SU-DHL-6 (cell line): ENCODE measurements at regions not wholly inside any gene's neighbourhood (a gene's known extent, or its start where the extent isn't known, plus 50 kb on each side); places are given as distances from the start of the nearest gene placed in this dataset.

Experiments
- CTCF ChIP-seq: fragments of 200-600 bp; sonication (generic); IDR thresholded peaks from one replicate; pipeline ENCODE4 v1.5.1; 2017; ENCODE audit warnings: antibody characterized with exemption, mild to moderate bottlenecking, low read length, moderate library complexity; ENCODE audit not compliant: insufficient read depth, poor library complexity, severe bottlenecking
- EZH2phosphoT487 ChIP-seq: fragments of 200-600 bp; sonication (generic), shearing (Covaris generic); conservative IDR thresholded peaks from 2 replicates; pipeline ENCODE4 v1.6.1; 2018; ENCODE audit warnings: mild to moderate bottlenecking, antibody characterized with exemption, low read length, moderate library complexity, mixed read lengths

- TF ChIP-seq CTCF: no peak
- TF ChIP-seq EZH2phosphoT487: no peak
These were observed 257.7 kb upstream of the COPS8 start for GRCh38 chr2:236827997-236828396.
